HG03064 (cell line): ENCODE measurements at regions not wholly inside any gene's neighbourhood (a gene's known extent, or its start where the extent isn't known, plus 50 kb on each side); places are given as distances from the start of the nearest gene placed in this dataset.

Experiments used
- ATAC-seq: cut with Tn5 transposase; IDR thresholded peaks from one replicate; pipeline ENCODE4 v1.9.1; 2021; ENCODE audit warnings: low read depth; ENCODE audit not compliant: unreplicated experiment

DNA sequence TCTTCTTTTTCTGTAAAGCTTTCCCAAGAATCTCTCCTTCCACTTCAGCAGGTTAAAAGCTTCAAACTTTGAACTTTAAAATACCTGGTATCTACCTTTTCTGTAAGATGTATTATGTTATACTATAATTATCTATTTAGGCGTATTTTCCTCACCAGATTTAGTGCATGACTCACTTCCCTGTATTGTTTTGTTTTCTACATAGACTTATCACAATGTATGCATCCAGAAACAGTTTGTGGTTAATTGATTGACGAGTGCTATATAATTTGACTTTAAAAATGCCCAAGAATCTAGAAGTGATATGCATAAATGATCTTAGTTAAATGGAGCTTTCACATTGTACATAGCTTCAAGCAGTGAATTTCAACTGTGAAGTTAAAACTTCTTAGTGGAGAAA, 473.9 kb upstream of the CDH2 start:
- ATAC-seq, result no peak

DNA sequence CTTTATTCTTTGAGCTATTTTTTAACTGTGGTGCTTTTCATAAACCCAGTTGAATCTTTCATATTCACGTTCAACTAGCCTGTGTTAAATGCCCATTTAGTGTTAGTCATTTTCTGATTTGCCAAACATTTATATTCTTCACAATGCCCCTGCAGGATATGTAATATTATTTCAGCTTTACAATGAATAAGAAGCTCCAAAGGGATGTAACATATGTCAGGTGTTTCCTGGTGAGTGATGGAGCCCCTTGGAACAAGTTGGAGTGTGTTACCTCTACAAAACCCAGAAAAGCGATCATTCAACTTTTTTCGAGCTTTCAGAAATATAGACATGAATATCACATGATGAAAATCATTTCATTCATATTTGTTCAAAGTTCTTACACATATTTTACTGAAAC, 471.0 kb upstream of the CDH2 start:
- ATAC-seq, result no peak

DNA sequence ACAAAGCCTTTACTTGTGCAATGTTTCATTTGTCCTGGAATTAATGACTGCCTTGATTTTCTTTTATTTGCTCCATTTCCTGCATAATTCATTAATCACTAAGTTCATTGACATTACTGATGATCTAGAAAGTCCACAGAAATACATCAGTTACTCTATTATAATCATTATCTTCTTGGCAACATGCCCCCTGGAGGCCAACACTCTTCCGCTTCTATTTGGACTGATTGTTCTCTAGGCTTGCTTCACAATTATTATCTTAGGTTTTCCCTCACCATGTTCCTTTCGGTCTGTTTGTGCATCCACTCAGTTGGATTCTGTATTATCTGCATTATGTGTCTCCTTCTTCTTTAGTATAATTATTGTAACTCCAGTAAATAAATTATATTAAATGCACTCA, 461.0 kb upstream of the CDH2 start:
- ATAC-seq, result no peak

DNA sequence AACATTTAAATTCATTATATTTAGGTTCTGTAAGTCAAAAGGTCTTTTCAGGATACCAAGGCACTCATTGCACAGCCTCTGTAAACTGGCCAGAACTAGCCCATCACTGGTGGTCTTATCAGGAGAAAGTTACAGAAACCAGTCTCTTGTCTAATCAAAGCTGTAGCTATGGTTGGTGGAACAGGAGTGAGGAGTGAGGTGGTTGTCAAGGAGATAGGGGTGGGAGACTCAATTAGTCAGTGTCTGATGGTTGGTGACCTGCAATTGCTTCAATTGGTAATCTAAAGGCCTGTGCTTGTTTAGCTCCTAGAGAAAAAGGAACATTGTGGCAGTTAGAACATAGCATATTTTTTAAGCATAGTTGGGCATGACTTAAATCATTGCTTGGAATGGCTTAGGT, 458.6 kb upstream of the CDH2 start:
- no peak for ATAC-seq

DNA sequence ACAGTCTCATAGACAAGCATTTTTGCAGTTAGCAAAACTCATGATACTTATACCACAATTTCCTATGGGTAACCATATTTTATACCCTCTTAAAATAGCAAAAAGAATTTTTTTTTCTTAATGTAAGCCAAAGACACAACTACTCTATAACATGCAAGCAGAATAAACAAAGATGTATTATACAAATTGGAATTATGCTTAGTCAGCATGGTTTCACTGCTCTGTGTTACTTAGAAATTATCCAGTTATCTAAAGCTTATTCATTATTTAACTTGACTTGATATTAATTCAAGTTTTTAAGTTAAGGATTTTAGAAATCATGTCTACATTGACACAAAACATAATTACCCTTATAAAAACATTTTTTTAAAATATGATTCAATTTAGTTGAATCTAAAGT, 449.8 kb upstream of the CDH2 start:
- ATAC-seq, result no peak

DNA sequence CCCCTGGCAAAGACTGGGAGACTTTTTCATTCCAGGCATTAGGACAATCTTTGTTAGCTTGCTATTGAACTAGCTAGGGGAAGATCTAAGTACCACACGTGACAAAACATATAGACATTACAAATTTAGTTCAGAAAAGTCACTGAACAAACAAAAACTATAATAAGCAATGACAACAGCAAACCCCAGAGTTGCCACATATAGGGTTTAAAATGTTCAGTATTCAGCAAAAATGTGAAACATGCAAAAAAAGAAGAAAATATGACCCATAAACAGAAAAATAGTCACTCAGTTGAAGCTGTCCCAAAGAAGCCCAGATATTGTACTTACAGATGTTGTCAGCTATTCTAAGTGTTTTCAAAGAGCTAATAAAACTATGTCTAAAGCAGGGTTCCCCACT, 431.1 kb upstream of the CDH2 start:
- ATAC-seq, result no peak

DNA sequence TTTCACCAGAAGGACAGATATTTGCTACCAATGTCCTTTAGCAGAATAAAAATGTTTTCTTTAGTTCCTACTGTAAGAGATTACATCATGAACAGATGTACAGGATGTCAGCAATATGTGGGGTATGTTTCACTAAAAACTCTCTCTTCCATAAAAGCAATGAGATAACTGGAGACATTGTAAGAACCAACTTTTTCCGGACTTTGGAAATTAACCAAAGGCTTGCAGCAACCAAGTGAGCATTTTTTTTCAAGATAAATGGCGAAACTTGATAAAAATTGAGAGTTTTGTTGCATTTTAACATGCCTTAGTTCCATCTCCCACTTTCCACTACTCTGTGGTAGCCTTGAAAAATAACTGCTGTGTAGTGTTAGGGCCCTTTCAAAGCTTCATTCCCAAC, 429.8 kb upstream of the CDH2 start:
- no peak for ATAC-seq

DNA sequence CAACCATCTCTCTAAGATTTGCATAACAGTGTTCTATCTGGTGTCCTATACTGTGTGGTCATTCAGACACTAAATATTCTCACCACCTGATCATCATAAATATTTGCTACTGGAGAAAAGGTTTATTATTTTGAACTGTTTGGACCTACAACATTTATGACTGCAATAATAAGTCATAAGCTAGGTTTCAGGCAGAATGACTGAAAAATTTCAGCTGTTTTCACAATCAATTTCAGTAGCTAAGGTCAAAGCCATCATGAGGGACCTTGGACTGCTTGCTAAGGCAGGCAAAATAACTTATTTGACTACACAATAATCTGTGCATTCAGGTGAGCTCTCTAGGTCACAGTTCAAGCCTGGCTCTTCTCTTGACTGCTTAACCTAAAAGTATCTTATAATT, 425.5 kb upstream of the CDH2 start:
- no peak for ATAC-seq

DNA sequence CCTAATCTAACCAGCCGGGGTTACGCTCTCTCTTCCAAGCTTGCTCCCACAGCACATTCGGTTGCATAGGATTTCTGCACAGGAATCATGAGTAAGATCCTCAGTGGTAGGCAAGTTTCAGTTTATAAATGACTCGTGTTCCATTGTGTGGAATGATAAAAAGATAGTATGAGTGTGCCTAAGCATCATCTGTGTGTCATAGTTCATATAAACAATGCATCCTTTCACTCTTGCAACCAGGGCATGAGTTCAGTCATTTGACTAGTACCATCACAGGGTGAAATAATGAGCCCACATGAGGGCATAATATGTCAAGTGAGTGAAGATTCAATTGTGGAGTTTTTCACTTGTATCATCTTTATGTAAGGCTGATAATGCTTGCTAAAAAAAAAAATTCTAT, 417.1 kb upstream of the CDH2 start:
- ATAC-seq, result no peak

DNA sequence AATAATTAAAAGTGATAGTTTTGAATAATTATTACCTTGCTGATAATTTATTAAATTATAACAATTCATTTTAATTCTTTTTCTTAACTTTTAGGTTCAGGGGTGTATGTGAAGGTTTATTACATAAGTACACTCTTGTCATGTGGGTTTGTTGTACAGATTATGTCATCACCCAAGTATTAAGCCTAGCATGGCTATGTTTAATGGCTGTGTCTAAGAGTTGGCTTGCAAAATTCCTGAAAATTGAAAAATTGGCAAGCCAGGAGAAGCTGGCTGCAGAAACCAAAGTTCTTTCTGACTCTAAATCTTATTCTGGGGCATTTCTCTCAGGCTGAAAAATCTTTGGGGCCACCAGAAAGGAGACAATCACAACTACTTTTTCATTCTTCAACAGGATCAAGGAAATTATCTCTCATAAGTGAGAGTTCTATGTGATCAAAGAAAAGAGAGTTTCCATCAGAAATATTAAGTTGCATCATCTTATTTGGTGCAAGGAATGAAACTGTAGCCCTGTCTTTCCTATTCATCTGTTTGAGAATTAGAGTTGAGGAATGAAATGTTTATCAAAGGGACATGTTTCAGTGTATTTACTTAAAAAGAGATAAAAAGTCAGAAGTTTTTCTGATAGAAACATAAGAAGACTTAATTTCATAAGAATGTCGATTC, 412.1 kb upstream of the CDH2 start:
- no peak for ATAC-seq

DNA sequence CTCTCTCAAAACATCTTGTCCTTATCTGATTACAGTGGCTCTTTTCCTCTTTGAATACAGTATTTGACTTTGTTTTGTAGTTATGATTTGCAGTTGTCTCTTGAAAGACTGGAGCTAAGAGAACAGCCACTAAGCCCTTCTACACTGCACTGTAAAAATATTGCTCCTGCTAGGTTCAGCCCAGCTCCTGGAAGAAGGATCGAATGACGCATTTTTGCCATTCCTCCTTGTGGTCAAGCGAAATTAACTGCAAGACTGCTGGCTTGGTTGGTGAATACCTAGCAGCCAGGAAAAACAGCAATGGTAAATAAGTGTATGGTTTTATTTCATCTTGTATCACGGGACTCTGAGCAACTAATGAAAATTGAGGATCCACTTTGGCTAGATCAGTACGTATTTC, 407.8 kb upstream of the CDH2 start:
- no peak for ATAC-seq

DNA sequence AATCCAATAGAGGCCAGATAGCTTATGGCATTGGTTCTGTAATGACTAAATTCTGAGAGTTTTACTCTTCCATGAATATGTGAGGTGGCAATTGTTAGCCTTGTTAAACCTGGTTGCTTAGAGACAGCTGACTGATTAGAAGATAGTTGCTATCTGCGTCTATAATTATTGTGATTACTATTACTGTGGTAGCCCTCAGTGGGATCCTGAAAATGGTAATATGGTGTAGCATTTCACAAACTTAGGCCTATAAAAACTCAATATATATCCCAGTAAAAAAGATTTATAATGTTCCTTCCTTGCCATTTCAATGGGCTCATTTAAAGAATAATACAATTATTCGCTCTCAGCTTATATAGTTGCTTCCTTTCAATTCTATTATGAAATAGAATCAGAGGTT, 405.8 kb upstream of the CDH2 start:
- no peak for ATAC-seq

DNA sequence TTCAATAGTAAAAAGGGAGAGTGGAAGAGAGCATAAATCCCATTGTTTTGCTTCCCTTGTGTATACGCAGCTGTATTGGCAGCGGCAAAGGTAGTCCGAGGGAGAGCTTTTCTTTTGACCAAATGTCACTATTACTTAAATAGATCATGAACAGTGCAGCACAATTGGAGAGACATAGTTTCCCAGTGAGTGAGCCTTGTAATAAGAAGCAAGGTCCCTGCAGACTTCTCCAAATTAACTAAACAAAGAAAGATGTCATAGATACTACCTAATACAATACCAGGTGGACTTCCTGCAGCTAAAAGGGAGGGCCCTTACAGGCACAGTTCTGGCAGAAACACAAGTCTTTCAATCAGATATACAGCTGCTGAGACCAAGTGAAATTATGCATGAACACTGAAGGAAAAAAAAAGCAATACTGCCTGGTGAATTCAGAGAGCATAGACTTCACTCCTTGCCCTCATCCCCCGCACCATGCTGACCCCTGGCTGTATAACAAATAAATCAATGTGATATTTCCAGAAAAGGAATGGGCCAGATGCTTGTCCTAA, 404.7 kb upstream of the CDH2 start:
- ATAC-seq, result no peak

DNA sequence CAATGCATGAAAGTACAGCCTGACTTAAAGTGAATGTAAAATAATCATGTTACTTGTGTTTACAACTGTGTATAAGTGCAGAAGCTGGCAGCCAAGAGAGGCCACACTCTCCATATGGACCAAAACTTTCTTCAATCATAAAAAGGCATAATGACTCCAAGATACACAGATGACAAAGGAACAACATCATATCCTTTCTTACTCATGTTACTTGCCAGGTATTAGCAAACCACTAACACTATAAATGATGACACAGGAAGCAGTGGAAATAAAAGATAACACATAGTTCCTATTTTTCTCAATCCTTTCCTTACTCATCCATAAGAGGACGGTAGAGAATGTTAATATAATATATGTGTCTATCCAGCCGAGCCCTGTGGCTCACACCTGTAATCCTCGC, 400.0 kb upstream of the CDH2 start:
- no peak for ATAC-seq

DNA sequence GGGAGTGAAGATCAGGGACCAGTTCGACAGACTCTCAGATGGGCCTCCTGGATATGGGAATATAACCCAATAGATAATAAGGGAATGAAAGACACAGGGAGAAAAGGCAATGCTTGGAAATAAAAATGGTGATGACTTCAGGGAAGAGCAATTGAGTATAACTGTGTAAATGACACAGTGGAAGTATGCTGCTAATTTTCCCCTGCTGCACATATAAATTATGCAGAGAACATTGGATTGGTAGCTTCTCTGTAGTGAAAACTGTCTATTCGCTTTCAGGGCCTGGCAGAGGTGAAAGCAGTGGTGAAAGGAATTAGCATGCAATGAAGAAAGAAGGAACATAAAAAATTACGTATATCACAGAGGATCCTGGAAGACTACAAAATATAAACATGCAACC, 398.2 kb upstream of the CDH2 start:
- no peak for ATAC-seq

DNA sequence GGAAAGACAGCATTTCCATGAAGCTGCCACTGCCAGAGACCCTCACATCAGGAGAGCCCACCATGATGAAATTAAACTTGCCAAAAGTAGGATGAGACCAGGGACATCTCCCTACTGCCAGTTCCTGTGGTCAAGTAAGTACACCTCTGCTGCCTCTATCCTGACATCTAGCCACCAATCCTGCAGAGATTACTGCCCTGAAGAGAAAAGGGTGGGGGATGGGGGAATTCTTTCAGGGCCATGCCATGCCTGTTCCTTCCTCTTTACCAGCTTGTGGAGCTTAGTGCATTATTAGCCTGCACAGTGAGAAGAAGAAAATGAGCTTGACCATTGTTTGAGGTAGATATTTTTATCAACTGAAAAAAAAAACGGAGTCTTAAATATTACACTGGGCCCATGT, 397.2 kb upstream of the CDH2 start:
- ATAC-seq, result no peak

DNA sequence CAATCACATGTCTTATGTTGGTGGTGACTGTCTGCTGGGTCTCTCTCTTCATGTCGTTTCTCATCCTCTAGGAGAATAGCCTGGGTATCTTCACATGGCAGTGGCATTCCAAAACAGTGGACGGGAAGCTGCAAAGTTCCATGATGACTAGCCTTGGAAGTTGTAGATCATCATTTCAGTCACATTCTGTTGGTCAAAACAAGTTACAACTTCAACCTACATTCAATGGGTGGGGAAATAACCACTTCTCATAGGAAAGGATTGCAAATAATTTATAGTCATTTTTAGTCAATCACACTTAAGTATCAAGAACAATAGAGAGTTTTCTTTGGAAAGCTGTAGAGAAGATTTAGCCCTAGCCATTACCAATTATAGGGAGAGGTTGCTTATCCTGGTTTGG, 395.0 kb upstream of the CDH2 start:
- no peak for ATAC-seq

DNA sequence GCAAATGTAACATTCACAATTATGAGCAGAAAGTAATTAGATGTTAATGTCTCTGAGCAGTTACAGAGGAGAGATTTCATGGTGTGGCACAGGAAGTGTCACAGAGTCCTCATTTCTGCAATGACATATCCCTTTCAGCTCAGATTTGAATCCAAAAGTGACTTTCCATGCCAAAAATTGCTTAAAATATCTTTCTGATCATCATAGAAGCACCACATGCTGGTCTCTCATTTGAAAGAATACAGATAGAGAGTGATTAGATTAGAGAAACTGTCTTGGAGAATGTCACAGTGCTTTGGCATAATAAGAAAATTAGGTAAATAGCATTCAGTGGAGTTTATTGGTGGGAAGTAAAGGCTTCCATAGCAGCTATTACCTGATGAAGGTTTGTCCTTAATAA, 383.4 kb upstream of the CDH2 start:
- no peak for ATAC-seq

DNA sequence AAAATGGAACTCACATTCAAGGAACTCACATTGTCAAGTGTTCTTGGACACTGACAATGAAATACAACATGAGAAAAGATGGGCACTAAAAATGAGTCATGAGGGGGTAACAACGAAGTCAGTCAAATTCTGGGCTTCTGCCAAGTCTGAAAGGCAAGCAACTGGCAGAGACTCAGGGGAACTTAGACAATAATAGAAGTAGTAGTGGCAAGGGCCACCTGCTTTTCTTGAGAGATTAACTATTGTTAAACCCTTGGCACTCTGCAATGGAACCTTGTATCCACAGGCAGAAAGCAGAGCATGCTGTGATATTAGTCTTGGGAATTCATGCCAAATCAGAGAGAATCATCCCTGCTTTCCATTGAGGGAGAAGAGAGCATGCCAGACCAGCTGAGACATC, 382.6 kb upstream of the CDH2 start:
- no peak for ATAC-seq

DNA sequence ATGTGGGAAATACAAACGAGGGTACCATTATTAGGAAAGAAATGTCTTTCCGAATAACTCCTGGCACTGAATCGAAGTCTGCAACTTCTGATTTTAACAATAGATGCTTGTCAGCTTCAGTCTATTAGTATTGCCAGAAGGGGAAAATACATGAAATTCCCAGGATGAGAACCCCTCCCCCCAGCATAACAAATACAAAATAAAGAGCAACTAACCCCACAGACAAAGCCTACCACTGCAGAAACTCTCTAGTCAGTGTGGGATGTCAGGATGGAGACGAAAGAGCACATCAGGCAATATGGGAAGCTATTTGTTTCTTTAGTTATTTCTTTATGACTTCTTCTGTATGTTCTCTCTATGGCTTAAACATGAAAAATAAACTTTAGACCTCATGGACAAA, 365.0 kb upstream of the CDH2 start:
- ATAC-seq, result no peak

DNA sequence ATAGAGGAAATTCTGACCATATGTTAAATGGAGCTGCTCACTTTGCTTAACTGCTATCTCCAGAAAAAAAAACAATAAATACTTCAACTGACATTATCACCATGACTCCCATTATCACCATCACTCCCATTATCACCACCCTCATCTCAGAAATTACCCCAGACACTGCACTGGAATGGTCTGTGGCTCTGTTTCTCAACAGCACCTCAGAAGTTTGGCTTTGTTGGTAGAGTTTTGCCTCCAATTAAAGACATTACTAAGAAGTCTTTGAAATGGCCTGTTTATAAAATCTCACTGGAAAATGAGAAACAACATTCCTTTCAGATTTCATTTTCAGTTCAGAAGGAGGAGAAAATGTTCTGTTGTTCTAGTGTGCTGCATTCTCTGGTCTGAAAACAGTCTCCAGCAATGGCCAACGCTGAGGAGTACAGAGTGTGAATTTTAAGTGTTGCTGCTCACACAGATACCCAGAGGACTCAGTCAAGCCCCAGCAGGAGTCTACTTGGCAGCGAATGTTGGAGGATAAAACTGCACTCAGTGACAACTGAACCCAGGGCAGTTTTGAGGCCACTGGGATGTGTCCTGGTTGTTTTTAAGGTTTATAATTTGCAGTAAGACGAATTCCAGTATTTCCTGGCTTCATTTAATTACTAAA, 364.5 kb upstream of the CDH2 start:
- no peak for ATAC-seq

DNA sequence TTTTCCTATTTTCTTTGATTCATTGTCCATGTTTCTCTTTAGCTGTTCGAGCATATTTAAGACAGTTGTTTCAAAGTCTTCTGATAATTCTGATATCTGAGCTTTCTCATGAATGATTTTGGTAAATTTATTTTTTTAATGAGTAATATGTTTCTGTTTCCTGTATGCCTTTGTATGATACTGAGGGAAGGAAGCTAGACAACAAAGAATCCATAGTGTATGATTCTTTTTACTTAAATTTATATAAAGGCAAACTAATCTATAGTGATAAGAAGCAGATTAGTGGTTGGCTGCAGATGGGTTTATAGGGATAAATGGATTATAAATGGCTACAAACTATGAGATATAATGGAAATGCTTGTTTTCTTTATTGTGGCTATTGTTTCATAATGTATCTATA, 352.7 kb upstream of the CDH2 start:
- no peak for ATAC-seq

DNA sequence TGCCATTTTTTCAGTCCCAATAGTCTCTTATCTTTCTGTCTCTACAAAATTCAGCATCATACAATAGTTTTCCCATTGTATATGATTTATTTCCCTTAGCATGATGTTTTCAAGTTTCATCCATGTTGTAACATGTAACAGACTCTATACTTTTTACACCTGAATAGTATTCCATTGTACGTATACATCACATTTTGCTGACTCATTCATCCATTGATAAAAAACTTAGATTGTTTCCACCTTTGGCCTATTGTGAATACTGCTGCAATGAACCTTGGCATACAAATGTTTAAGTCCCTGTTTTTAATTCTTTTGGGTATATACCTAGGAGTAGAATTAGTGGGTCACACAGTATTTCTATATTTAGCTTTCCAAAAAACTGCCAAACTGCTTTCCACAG, 349.3 kb upstream of the CDH2 start:
- no peak for ATAC-seq
